OCI-LY7 (cell line): ENCODE measurements at regions not wholly inside any gene's neighbourhood (a gene's known extent, or its start where the extent isn't known, plus 50 kb on each side); places are given as distances from the start of the nearest gene placed in this dataset.

Source experiments
- EZH2phosphoT487 ChIP-seq: fragments of 200-600 bp; sonication (generic); IDR thresholded peaks from 2 replicates; pipeline ENCODE4 v1.6.1; 2018; ENCODE audit warnings: low read depth, borderline replicate concordance, mild to moderate bottlenecking, mixed run types, antibody characterized with exemption, low read length, moderate library complexity, mixed read lengths
- TF ChIP-seq, protein P1 (sequence below): fragments of 200-600 bp; sonication (generic); conservative IDR thresholded peaks from 2 replicates; pipeline ENCODE4 v1.5.1; 2014; ENCODE audit warnings: mild to moderate bottlenecking, antibody characterized with exemption, low read length, moderate library complexity, mixed read lengths

DNA sequence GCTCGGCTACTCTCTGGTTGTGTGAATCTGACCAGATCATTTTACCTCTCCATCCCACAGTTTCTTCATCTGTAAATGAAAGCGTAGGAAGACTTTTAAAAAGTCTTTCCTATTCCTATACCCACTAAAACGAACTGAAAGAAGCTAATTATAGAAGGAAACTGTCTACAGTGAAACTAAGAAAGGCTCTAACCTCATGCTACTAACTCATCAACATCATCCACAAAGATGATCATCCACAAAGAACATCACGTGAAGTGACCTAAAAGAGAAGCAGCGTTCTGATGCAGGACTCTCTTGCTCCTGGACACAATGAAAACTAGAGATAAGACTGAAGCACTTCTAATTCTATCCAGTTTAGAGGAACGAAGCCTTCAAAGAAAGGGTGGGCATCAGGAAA, 58.5 kb upstream of the OSBPL8 start:
- TF ChIP-seq, protein P1, sequence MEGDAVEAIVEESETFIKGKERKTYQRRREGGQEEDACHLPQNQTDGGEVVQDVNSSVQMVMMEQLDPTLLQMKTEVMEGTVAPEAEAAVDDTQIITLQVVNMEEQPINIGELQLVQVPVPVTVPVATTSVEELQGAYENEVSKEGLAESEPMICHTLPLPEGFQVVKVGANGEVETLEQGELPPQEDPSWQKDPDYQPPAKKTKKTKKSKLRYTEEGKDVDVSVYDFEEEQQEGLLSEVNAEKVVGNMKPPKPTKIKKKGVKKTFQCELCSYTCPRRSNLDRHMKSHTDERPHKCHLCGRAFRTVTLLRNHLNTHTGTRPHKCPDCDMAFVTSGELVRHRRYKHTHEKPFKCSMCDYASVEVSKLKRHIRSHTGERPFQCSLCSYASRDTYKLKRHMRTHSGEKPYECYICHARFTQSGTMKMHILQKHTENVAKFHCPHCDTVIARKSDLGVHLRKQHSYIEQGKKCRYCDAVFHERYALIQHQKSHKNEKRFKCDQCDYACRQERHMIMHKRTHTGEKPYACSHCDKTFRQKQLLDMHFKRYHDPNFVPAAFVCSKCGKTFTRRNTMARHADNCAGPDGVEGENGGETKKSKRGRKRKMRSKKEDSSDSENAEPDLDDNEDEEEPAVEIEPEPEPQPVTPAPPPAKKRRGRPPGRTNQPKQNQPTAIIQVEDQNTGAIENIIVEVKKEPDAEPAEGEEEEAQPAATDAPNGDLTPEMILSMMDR, result no peak
- TF ChIP-seq EZH2phosphoT487, result no peak
